Left renal cortex interstitium (tissue), 4 donors: ENCODE measurements at regions not wholly inside any gene's neighbourhood (a gene's known extent, or its start where the extent isn't known, plus 50 kb on each side); places are given as distances from the start of the nearest gene placed in this dataset.
A peak's percentile ranks its signal among the peaks of the same experiment; 100 is the strongest.
"Not testable (repeated sequence)": the region's sequence is repeated elsewhere in the genome, so short reads cannot be mapped to it uniquely, and the experiment has no call there.

ENCODE experiments used
- DNase-seq, 4 donors: peaks; one replicate each; pipeline ENCODE4 v3.0.0-alpha.2; 2013; ENCODE audit warnings: low read depth in 4 of 4, low spot score in 2 of 4, missing footprints in 1 of 4

DNA sequence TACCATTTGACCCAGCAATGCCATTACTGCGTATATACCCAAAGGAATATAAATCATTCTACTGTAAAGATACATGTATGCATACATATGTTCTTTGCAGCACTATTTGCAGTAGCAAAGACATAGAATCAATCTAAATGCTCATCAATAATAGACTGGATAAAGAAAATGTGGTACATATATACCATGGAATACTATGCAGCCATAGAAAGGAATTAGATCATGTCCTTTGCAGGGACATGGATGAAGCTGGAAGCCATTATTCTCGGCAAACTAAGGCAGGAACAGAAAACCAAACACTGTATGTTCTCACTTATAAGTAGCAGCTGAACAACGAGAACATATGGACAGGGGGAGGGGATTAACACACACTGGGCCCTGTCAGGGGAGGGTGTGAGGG lies 54.8 kb upstream of the ZNF30 start:
- not testable (repeated sequence) for DNase-seq

DNA sequence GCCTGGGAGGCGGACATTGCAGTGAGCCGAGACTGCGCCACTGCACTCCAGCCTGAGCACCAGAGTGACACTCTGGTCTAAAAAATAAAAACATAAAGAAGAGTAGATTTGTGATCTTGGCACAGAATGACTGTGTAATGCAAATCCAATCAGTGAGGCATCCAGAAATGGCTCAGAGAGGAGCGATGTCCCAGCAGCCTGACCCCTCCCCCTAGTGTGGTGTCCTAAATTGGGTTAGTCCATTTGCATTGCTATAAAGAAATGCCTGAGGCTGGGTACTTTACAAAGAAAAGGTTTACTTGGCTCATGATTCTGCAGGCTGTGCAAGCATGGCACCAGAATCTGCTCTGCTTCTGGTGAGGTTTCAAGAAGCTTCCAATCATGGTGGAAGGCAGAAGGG lies 59.1 kb upstream of the ZNF30 start:
- no peak for DNase-seq

DNA sequence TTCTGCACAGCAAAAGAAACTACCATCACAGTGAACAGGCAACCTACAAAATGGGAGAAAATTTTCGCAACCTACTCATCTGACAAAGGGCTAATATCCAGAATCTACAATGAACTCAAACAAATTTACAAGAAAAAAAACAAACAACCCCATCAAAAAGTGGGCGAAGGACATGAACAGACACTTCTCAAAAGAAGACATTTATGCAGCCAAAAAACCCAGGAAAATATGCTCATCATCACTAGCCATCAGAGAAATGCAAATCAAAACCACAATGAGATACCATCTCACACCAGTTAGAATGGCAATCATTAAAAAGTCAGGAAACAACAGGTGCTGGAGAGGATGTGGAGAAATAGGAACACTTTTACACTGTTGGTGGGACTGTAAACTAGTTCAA lies 61.5 kb upstream of the ZNF30 start:
- not testable (repeated sequence) for DNase-seq

DNA sequence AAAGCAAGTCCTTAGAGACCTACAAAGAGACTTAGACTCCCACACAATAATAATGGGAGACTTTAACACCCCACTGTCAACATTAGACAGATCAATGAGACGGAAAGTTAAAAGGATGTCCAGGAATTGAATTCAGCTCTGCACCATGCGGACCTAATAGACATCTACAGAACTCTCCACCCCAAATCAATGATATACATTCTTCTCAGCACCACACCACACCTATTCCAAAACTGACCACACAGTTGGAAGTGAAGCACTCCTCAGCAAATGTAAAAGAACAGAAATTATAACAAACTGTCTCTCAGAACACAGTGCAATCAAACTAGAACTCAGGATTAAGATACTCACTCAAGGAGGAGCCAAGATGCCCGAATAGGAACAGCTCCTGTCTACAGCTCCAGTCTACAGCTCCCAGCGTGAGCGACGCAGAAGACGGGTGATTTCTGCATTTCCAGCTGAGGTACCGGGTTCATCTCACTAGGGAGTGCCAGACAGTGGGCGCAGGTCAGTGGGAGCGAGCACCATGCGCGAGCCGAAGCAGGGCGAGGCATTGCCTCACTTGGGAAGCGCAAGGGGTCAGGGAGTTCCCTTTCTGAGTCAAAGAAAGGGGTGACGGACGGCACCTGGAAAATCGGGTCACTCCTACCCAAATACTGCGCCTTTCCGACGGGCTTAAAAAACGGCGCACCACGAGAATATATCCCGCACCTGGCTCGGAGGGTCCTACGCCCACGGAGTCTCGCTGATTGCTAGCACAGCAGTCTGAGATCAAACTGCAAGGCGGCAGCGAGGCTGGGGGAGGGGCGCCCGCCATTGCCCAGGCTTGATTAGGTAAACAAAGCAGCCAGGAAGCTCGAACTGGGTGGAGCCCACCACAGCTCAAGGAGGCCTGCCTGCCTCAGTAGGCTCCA lies 66.6 kb upstream of the ZNF30 start:
- DNase-seq = not testable (repeated sequence)

DNA sequence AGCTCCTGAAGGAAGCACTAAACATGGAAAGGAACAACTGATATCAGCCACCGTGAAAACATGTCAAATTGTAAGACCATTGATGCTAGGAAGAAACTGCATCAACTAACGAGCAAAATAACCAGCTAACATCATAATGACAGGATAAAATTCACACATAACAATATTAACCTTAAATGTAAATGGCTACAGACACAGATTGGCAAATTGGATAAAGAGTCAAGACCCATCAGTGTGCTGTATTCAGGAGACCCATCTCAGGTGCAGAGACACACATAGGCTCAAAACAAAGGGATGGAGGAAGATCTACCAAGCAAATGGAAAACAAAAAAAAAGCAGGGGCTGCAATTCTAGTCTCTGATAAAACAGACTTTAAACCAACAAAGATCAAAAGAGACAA lies 67.4 kb upstream of the ZNF30 start:
- DNase-seq = not testable (repeated sequence)

DNA sequence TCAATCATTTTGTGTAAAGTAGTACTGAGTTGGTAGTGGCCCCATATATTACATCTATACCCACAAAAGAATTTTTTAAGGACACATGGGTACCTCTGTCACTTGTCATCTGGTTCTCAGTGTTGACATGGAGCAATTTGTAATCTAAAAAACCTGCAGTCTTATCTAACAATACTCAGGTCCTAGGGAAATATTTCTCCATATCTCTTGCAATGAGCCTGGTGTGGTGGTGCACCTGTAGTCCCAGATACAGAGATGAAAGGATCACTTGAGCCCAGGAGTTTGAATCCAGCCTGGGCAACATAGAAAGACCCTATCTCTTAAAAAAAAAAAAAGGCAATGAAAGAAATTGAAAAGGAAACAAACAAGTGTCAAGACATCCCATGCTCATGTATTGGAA lies 70.7 kb upstream of the ZNF30 start:
- no peak for DNase-seq

DNA sequence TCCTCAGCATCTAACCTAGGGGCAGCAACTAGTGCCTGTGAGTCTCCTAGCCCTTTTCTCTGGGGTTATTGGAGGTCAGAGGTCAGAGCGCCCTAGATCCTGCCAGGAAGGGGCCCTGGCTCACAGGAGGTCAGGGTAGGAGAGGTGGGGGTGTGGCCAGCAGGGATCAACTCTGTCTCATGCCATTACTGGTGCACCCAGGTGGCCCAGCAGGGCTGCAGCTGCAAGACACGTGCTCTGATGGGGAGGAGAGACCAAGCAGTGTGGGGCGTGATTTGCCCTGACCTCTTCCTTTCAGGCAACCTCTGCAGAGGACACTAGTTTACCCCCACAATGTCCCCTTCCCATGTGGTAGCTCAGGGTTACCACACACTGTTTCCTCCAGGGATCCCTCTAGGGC lies 73.3 kb upstream of the ZNF30 start:
- DNase-seq = no peak

DNA sequence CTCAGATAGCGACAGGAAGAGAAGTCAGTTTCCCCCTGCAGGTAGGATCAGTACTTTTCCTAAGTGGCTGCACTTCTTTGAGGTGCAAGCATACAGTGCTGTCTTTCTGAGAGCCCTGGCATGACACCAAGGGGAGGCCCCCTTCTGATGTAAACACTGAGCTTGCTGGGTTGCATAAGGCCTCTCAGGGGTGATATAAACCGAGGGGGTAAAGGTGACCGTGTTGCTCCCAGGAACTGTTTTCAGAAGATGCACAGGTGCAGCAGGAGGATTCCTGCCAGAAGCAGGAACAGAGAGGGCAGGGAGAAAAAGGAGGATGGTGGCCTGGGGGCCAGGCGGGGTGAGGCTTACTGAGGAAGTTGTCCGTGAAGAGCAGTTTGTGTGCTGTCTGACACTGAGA lies 74.0 kb upstream of the ZNF30 start:
- DNase-seq = no peak

DNA sequence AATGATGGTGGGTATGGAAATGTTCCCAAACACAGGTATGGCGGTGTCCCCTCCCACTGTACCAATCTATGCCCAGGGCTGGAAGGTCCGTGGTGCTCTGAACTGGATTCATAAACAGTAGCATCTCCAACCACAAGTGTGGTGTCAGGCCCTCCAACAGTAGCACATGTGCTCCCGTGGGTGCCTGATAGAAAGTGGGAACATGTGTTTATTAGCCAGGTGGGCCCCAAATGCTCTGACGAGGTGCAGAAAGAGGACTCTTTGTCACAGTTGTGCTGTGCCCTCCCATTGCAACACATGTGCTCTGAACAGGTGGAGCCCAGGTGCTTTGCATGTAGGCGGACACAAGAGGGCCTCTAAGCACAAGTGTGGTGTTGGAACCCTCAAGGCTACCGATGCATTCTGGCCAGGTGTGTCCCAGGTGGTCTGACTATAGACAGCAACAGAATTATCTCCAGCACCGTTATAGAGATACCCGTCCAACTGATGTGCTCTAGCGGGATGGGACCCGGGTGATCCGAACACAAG lies 75.4 kb upstream of the ZNF30 start:
- no peak for DNase-seq

DNA sequence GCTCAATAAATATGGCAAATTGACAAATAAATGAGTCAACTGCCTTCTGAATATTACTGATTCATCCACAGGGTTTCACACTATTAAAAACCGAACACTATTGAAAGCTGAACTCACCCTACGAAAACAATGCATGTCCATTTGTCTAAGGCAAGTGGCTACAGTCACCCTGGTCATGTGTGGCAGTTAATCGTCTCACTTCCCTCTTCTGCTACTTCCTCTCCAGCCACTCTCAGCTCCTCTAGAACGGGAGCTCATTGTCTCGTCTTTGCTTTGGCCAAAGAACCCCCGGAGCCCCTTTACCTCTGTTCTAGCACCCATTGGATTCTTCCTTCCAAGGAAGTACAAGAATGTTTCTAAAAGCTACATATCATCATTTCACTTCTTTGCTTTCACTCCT lies 74.4 kb upstream of the ZNF599 start:
- no peak for DNase-seq

DNA sequence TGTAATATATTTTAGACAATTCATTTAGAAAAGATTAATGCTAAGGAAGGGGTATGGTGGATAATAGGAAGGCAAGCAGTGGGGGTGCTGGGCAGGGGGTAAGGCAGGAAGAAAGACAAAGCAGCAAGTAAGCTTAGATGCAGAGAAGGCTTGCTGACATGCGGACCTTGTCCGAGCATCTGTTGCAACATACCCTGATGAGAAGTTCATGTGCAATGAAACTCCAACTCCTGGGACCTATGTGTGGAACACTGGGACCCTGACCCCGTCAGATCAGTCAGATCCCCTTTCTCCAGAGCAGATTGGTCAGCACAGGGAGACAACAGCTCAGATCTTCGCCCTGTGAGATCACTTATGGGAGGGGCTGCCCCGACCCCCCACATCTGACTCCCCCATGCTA lies 71.3 kb upstream of the ZNF599 start:
- no peak for DNase-seq

DNA sequence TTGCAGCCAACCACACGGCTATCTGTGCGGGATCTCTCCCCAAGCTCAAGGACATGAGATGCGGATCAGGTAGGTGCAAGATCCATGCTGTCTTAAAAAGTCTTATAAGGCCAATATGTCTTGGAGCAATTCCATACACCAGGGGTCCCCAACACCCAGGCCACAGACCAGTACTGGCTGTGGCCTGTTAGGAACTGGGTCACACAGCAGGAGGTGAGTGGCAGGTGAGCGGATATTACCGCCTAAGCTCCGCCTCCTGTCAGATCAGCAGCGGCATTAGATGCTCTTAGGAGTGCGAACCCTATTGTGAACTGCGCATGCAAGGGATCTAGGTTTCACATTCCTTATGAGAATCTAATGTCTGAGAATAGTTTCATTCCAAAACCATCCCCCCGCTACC lies 68.8 kb upstream of the ZNF599 start:
- no peak for DNase-seq

DNA sequence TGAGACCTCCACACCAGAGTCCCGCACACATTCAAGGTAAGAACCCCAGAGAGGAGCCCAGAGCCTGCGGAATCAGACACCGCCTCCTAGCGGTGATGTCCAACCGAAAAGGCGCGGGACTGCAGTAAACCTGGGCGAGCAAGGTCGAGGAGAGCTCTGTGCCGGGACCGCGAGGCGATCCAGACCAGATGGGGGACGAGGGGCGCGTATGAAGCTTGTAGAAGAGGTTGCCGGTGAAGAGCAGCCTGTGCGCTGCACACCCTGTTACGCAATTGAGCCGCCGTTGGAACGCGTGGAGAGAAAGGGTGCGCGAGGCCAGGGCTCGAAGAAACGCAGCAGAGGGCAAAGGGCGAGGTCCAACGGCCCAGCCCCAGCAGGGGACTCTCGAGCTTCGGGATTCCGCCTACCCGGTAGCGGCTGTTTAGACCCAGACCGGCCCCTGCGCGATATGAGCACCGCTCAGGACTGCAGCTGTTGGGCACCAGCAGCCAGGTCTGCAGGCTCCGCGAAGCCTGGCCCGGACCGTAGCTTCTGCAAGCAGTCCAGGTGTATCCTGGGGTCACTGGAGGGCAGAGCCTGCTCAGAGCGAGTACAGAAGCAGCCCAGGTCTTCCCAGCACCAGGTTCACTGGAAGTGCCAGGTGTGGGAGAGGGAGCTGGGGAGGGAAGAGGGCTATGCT lies 65.9 kb upstream of the ZNF599 start:
- peak in 2 of 4 donors; percentile 24 to 26 for DNase-seq

DNA sequence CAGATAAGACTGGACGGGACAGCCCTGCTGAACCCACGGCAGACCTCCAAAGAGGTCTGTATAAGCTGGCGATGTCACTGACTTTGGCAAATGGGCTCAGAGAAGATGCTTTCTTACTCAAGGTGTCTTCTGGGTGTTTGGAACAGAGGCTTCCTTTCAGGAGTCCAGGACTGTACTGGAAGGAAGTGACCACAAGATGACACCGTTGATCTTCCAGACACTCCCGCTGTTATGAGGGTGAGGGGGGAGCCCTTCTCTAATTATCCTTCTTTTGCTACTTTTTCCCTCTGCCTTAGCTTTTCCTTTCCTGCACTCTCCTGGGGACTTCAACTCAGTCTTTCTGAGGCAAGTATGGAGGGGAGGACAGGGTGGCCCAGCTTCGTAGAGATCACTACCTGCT lies 65.2 kb upstream of the ZNF599 start:
- peak in 1 of 4 donors; percentile 12 for DNase-seq

DNA sequence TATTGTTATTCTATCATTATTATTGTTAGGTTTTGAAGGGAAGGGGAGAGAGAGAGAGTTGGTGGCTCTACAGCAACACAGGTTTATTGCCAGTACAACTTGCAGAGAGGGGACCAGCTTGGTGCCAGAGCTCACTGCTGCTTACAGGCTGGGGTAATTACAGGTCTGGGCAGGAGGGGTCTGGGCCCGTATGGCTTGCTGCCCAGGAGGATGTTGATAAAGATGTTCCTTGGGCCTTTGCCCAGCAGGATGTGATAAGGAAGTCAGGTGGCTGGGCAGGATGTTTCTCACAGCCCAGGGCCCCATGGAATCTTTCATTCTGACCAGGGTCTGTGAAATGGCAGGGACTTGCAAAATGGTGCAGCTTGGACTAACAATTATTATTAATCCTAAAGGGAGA lies 64.2 kb upstream of the ZNF599 start:
- DNase-seq = no peak

DNA sequence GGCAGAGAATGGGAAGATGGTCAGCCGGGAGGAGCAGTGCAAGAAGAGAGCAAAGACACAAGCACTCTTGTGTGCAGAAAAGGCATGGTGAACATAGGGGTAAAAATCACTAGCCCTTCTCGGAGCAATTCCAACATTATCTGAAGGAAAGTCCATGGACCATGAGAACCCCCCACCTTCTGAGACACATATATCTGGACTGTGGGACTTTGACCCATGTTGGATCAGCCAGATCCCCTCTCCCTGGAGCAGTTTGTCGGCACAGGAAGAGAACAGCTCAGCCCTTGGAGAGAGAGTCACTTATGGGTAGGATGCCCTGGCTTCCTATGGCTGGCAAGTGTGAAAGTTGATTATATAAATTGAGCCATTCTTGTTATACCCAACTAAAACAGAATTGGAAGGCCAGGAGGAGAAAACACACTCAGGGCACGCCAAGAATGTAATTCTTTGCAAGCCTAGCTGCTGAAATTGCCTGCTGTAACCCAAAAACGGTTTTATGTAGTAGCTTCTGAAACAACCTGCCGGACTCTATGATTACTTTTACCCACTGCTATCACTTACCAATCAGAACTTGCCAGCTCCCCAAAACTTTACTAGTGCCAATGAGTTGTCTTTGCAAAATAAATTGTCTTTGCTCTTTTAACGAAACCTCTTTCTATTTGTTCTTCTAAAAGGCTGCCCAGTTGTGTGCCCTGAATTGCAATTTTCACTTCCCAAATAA lies 62.8 kb upstream of the ZNF599 start:
- DNase-seq = no peak

DNA sequence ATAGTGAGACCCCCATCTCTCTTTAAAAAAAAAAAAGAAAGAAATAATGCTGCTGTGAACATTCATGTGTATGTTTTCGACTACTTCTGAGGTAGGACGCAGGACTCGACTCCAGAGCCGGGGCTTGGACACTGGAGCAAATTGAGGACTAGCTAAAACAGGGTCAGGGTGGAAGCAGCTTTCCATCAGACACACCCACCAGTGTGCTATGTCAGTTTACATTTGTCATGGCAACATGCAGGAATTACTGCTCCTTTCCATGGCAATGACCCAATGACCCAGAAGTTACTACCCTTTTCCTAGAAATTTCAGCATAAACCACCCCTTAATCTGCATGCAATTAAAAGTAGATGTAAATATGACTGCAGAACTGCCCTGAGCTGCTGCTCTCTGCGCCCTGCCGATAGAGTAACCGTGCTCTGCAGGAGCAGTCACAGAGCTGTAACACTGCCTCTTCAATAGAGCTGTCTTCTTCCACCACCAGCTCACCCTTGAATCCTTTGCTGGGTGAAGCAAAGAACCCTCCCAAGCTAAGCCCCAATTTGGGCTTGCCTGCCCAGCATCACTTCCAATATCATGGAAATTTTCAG lies 61.6 kb upstream of the ZNF599 start:
- no peak for DNase-seq

DNA sequence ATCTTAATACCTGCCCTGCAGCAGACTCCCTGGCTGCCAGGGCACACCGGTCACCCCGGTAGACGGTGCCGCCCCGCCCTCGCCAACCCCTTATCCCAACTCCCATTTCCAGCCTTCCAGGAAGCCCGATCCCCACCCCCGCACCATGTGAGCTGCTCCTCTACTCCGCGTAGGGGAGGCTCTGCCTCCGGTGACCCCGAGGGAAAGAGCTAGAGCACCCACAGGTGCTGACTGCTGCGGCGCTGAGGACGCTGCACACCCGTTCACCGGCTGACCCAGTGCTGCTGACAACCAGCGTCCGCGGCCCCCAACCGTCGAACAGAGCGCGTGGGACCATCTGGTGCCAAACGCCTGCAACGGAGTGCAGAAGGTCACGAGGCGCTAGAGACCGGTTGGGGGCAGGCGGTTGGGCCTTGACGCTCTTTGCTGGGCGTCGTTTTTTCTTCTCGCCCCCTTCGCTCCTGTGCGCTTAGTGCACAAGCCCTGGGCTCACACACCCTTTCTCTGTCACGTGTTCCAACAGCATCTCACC lies 59.6 kb upstream of the ZNF599 start:
- no peak for DNase-seq

DNA sequence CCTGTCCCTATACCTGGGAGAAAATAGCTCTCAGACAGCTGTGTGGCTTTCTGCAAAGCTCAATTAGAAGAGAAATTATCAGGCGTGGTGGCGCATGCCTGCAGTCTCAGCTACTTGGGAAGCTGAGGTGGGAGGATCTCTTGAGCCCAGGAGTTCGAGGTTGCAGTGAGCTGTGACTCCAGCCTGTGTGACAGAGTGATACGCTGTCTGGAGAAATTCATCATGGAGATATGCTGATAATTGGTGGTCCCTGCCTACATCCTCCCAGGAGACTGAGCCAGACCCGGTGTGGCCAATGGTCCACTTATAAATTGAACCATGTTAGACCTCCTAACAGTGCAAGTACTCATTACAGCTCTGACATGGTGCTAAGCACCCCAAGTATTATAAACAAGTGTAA lies 58.7 kb upstream of the ZNF599 start:
- DNase-seq = no peak

DNA sequence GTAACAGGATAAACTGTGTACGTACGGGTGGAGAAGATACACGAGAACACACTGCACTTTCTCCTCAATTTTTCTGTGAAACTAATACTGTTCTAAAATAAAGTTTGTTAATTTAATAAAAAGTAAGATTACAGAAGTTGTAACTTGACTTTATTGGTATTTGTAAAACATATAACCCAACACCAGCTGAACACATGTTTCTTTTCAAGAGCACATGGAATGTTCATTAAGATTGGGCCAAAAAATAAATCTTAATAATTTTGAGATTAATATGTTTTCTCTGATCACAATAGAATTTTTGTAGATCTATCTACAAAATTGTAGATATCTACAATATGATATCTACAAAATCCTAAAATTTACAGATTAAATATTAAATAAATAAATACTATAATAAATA lies 55.1 kb upstream of the ZNF599 start:
- DNase-seq = no peak

DNA sequence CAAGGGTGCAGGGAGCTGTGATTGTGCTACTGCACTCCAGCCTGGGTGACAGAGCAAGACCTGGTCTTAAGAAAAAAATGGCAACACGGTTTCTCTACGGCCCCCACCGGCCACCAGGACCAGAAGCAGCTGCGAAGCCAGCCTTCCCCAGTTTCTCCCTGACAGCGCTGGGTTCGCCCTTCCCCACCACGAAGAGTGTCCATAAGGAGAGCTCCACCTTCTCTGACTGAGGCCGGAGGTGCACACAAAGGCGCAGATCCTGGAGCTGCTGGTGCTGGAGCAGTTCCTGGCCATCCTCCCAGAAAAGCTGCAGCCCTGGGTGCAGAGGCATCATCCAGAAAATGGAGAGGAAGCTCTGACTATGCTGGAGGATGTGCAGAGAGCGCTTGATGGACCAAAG lies 52.2 kb upstream of the ZNF599 start:
- DNase-seq = no peak
